H9 (cell line): ENCODE measurements at regions not wholly inside any gene's neighbourhood (a gene's known extent, or its start where the extent isn't known, plus 50 kb on each side); places are given as distances from the start of the nearest gene placed in this dataset.

Experiments
- DNase-seq: peaks from one replicate; pipeline ENCODE4 v3.0.0-alpha.2; 2017
- H2AFZ ChIP-seq: one replicate; pipeline ENCODE4 v1.6.1; 2013; ENCODE audit warnings: mild to moderate bottlenecking, low read length, control low read depth, moderate library complexity
- H2AK5ac ChIP-seq: 2 replicates; pipeline ENCODE4 v1.6.1; 2013; ENCODE audit warnings: low read length, control low read depth, mixed read lengths; ENCODE audit not compliant: insufficient read length
- H2BK120ac ChIP-seq: one replicate; pipeline ENCODE4 v1.6.1; 2013; ENCODE audit warnings: low read depth, mild to moderate bottlenecking, low read length, control low read depth, inconsistent platforms; ENCODE audit not compliant: poor library complexity, severe bottlenecking
- H2BK12ac ChIP-seq: 2 replicates; pipeline ENCODE4 v1.6.1; 2013; ENCODE audit warnings: low read length, control low read depth, mixed read lengths, low read depth; ENCODE audit not compliant: insufficient read length
- H2BK15ac ChIP-seq: 2 replicates; pipeline ENCODE4 v1.6.1; 2013; ENCODE audit warnings: low read depth, low read length, control low read depth
- H2BK20ac ChIP-seq: one replicate; pipeline ENCODE4 v1.6.1; 2013; ENCODE audit warnings: low read depth, mild to moderate bottlenecking, low read length, control low read depth, inconsistent platforms; ENCODE audit not compliant: poor library complexity, severe bottlenecking
- H2BK5ac ChIP-seq: 2 replicates; pipeline ENCODE4 v1.6.1; 2013; ENCODE audit warnings: low read length, control low read depth, mixed read lengths; ENCODE audit not compliant: insufficient read length
- H3K14ac ChIP-seq: 2 replicates; pipeline ENCODE4 v1.6.1; 2013; ENCODE audit warnings: low read length, control low read depth; ENCODE audit not compliant: insufficient read depth
- H3K18ac ChIP-seq: 2 replicates; pipeline ENCODE4 v1.6.1; 2013; ENCODE audit warnings: low read depth, mild to moderate bottlenecking, mixed read lengths, low read length, control low read depth; ENCODE audit not compliant: insufficient read length
- H3K23ac ChIP-seq: 2 replicates; pipeline ENCODE4 v1.6.1; 2013; ENCODE audit warnings: low read length, control low read depth, mixed read lengths, low read depth; ENCODE audit not compliant: insufficient read length
- H3K23me2 ChIP-seq: 2 replicates; pipeline ENCODE4 v1.6.1; 2013; ENCODE audit warnings: low read depth, mild to moderate bottlenecking, mixed read lengths, low read length, control low read depth; ENCODE audit not compliant: insufficient read length, poor library complexity, severe bottlenecking
- H3K27ac ChIP-seq: 2 replicates; pipeline ENCODE4 v1.5.1; 2013; ENCODE audit warnings: low read length, control low read depth, mixed read lengths, low read depth; ENCODE audit not compliant: insufficient read length
- H3K27me3 ChIP-seq: 2 replicates; pipeline ENCODE4 v1.6.1; 2013; ENCODE audit warnings: low read length, control low read depth, inconsistent platforms; ENCODE audit not compliant: insufficient read depth
- H3K4ac ChIP-seq: 2 replicates; pipeline ENCODE4 v1.6.1; 2013; ENCODE audit warnings: low read depth, mild to moderate bottlenecking, control low read depth, inconsistent platforms, low read length, moderate library complexity
- H3K4me1 ChIP-seq: 2 replicates; pipeline ENCODE4 v1.6.1; 2013; ENCODE audit warnings: low read length, control low read depth, inconsistent platforms; ENCODE audit not compliant: insufficient read depth
- H3K4me2 ChIP-seq: 2 replicates; pipeline ENCODE4 v1.6.1; 2013; ENCODE audit warnings: low read length, control low read depth, mixed read lengths; ENCODE audit not compliant: insufficient read length, insufficient read depth
- H3K56ac ChIP-seq: 2 replicates; pipeline ENCODE4 v1.6.1; 2013; ENCODE audit warnings: low read depth, mild to moderate bottlenecking, mixed read lengths, low read length, control low read depth; ENCODE audit not compliant: insufficient read length
- H3K79me1 ChIP-seq: 2 replicates; pipeline ENCODE4 v1.6.1; 2013; ENCODE audit warnings: low read depth, mild to moderate bottlenecking, moderate library complexity, low read length, control low read depth, inconsistent platforms; ENCODE audit not compliant: insufficient read depth, poor library complexity, severe bottlenecking
- H3K79me2 ChIP-seq: 2 replicates; pipeline ENCODE4 v1.6.1; 2013; ENCODE audit warnings: low read length, control low read depth, inconsistent platforms; ENCODE audit not compliant: insufficient read depth
- H3K9ac ChIP-seq: 2 replicates; pipeline ENCODE4 v1.6.1; 2013; ENCODE audit warnings: low read length, control low read depth, mixed read lengths; ENCODE audit not compliant: insufficient read length; ENCODE audit errors: extremely low read depth
- H3K9me3 ChIP-seq: one replicate; pipeline ENCODE4 v1.6.1; 2013; ENCODE audit warnings: low read depth, low read length, inconsistent platforms; ENCODE audit not compliant: control insufficient read depth
- H3T11ph ChIP-seq: one replicate; pipeline ENCODE4 v1.6.1; 2013; ENCODE audit warnings: mild to moderate bottlenecking, low read length, control low read depth, inconsistent platforms
- H4K20me1 ChIP-seq: one replicate; pipeline ENCODE4 v1.6.1; 2013; ENCODE audit not compliant: control insufficient read depth, insufficient read length, insufficient read depth
- H4K5ac ChIP-seq: 2 replicates; pipeline ENCODE4 v1.6.1; 2013; ENCODE audit warnings: low read depth, mild to moderate bottlenecking, mixed read lengths, low read length, control low read depth; ENCODE audit not compliant: insufficient read length
- H4K8ac ChIP-seq: replicated peaks from 2 replicates; pipeline ENCODE4 v1.6.1; 2013; ENCODE audit warnings: low read length, control low read depth, mixed read lengths, low read depth; ENCODE audit not compliant: insufficient read length
- H4K91ac ChIP-seq: 2 replicates; pipeline ENCODE4 v1.6.1; 2013; ENCODE audit warnings: low read depth, mild to moderate bottlenecking, moderate library complexity, mixed read lengths, low read length, control low read depth; ENCODE audit not compliant: insufficient read length
- H3K27ac Mint-ChIP-seq, 3 experiments: 2 replicates in 2 of 3; 3 replicates in 1 of 3; pipeline ENCODE4 v1.8.0; 2020 to 2021; ENCODE audit warnings: mixed read lengths in 3 of 3, mild to moderate bottlenecking in 1 of 3, moderate library complexity in 1 of 3
- H3K27me3 Mint-ChIP-seq: 2 replicates; pipeline ENCODE4 v1.8.0; 2021; ENCODE audit warnings: low read depth, mild to moderate bottlenecking, moderate library complexity, mixed read lengths
- H3K36me3 Mint-ChIP-seq, 3 experiments: 2 replicates in 2 of 3; 3 replicates in 1 of 3; pipeline ENCODE4 v1.8.0; 2020 to 2021; ENCODE audit warnings: low read depth in 3 of 3, mixed read lengths in 3 of 3; ENCODE audit not compliant: insufficient read depth in 1 of 3
- H3K4me1 Mint-ChIP-seq, 2 experiments: 2 replicates each; pipeline ENCODE4 v1.8.0; 2020; ENCODE audit warnings: mixed read lengths in 2 of 2
- H3K4me3 Mint-ChIP-seq, 2 experiments: 2 replicates in 1 of 2; 3 replicates in 1 of 2; pipeline ENCODE4 v1.8.0; 2020 to 2021; ENCODE audit warnings: mild to moderate bottlenecking in 2 of 2, mixed read lengths in 2 of 2, moderate library complexity in 1 of 2
- H3K9me3 Mint-ChIP-seq, 2 experiments: 2 replicates in 1 of 2; 3 replicates in 1 of 2; pipeline ENCODE4 v1.8.0; 2020; ENCODE audit warnings: mild to moderate bottlenecking in 2 of 2, mixed read lengths in 2 of 2, moderate library complexity in 1 of 2
- CTCF ChIP-seq: fragments of 200-600 bp; sonication (generic); conservative IDR thresholded peaks from 3 replicates; pipeline ENCODE4 v1.8.0; 2021; ENCODE audit warnings: antibody characterized with exemption, mild to moderate bottlenecking
- WGBS: extraction: QIAGEN DNeasy Blood & Tissue Kit; methylation state at CpG from one replicate; pipeline ENCODE4 v1.1.7; 2013; ENCODE audit warnings: missing lambda C conversion rate, low lambda C conversion rate, mixed read lengths; ENCODE audit not compliant: insufficient read length; ENCODE audit errors: extremely low coverage; 5-methylcytosine and 5-hydroxymethylcytosine counted together

DNA sequence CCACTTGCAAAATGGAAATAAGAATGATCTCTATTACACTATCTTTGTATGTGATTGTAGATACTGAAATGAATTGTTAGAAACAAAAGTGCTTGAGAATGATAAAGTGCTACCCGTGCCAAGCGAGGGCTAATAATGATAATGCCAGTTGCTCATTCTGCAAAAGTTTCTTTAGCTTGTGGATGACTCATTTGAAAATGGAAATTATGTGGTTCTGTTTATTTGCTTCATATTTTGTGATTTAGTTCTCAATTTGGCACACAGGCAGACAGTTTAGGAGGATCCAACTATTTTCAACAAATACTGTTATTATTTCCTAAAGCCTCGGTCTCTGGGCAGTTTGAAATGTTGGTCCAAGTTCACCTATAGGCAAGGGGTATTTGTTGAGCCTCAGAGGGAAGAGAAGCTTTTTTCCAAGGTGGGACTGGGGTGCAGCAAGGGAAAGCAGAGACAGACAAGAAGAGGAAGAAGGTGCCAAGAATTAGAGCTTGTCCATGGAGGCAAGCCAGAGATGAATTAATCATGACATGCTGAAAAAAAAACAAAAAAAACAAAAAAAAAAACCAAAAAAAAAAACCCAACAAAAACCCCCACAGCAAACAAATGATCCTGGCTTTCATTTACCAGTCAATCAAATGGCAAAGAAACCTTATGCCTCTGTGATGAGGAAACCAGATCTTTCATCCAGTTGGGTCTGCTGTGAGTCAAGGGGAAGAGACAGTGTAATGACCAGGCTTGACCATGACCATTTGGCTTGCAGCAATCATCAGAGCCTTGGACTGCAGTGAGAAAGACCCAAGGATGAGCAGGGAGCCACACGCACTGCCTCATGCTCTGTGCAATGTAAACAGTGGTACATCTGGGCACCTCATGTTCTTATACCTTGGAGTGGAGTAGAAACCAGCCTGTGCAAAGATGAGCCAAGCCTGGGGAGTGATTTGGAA lies 285.0 kb upstream of the HABP2 start:
- TF ChIP-seq CTCF: no peak
- no CpG with 5 or more reads among the region's 4 CpGs for WGBS
- Mint-ChIP-seq H3K4me3 (no peak overlapping the region), H3K27me3 (peaks cover 11% of the 10 kb centered on the region), H3K4me1 (peaks cover 35 to 41% of the 10 kb centered on the region in 2 experiments), H3K9me3 (no peaks in the 10 kb centered on the region; a peak in 1 of 5 replicates), H3K36me3 (no peaks in the 10 kb centered on the region; a peak in 1 of 7 replicates), H3K27ac (no peak overlapping the region)
- no peak overlapping the region for H3K56ac ChIP-seq
- H3K9me3 ChIP-seq: no peaks in the 10 kb centered on the region
- no peak overlapping the region for H4K91ac ChIP-seq
- H3K14ac ChIP-seq: no peak overlapping the region
- H2BK120ac ChIP-seq: no peak overlapping the region
- no peaks in the 10 kb centered on the region for H3K79me1 ChIP-seq
- H2AK5ac ChIP-seq: no peak overlapping the region
- H3K4me2 ChIP-seq: no peak overlapping the region
- no peak overlapping the region for H3K9ac ChIP-seq
- no peak overlapping the region for H3T11ph ChIP-seq
- H3K27ac ChIP-seq: no peak overlapping the region
- H3K23me2 ChIP-seq: no peaks in the 10 kb centered on the region
- H2BK12ac ChIP-seq: no peak overlapping the region
- H4K20me1 ChIP-seq: no peaks in the 10 kb centered on the region
- no peak overlapping the region for H2BK15ac ChIP-seq
- DNase-seq: no peak
- H2BK20ac ChIP-seq: no peak overlapping the region
- H3K4me1 ChIP-seq: no peaks in the 10 kb centered on the region; the same call in 1 of the 2 replicates
- no peaks in the 10 kb centered on the region; the same call in 1 of the 2 replicates for H3K79me2 ChIP-seq
- H3K27me3 ChIP-seq: no peaks in the 10 kb centered on the region
- H4K5ac ChIP-seq: no peak overlapping the region
- H3K23ac ChIP-seq: no peak overlapping the region
- no peak overlapping the region for H4K8ac ChIP-seq
- no peak overlapping the region for H2BK5ac ChIP-seq
- no peak overlapping the region for H3K4ac ChIP-seq
- no peak overlapping the region for H3K18ac ChIP-seq
- H2AFZ ChIP-seq: no peak overlapping the region
